Hepatocyte (in vitro differentiated cells): ENCODE measurements at regions not wholly inside any gene's neighbourhood (a gene's known extent, or its start where the extent isn't known, plus 50 kb on each side); places are given as distances from the start of the nearest gene placed in this dataset.
"Not testable (repeated sequence)": the region's sequence is repeated elsewhere in the genome, so short reads cannot be mapped to it uniquely, and the experiment has no call there.

Experiments used
- EZH2 ChIP-seq: fragments of 200-600 bp; sonication (generic); IDR thresholded peaks from 2 replicates; pipeline ENCODE4 v1.6.1; 2016; ENCODE audit warnings: antibody characterized with exemption, mild to moderate bottlenecking, borderline replicate concordance
- EZH2phosphoT487 ChIP-seq: fragments of 200-600 bp; sonication (generic); IDR thresholded peaks from one replicate; pipeline ENCODE4 v1.6.1; 2018; ENCODE audit warnings: antibody characterized with exemption, mild to moderate bottlenecking, low read depth, moderate library complexity; ENCODE audit not compliant: unreplicated experiment, severe bottlenecking
- TF ChIP-seq, protein P1 (sequence below): fragments of 200-600 bp; sonication (generic); IDR thresholded peaks from 2 replicates; pipeline ENCODE4 v1.5.1; 2016; ENCODE audit warnings: antibody characterized with exemption, mild to moderate bottlenecking; ENCODE audit not compliant: poor library complexity

DNA sequence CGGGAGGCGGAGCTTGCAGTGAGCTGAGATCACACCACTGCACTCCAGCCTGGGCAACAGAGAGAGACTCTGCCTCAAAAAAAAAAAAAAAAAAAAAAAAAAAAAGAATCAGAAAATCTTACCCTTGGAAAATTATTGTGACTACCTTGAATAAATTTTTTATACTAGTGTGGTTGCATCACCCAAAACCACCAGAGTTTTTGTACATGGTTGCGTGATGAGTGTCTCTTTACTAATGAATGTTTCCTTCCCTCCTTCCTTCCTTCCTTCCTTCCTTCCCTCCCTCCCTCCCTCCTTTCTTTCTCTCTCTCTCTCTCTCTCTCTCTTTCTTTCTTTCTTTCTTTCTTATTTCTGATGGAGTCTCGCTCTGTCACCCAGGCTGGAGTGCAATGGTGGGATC is 653.4 kb downstream of the ETS1 start:
- TF ChIP-seq, protein P1, sequence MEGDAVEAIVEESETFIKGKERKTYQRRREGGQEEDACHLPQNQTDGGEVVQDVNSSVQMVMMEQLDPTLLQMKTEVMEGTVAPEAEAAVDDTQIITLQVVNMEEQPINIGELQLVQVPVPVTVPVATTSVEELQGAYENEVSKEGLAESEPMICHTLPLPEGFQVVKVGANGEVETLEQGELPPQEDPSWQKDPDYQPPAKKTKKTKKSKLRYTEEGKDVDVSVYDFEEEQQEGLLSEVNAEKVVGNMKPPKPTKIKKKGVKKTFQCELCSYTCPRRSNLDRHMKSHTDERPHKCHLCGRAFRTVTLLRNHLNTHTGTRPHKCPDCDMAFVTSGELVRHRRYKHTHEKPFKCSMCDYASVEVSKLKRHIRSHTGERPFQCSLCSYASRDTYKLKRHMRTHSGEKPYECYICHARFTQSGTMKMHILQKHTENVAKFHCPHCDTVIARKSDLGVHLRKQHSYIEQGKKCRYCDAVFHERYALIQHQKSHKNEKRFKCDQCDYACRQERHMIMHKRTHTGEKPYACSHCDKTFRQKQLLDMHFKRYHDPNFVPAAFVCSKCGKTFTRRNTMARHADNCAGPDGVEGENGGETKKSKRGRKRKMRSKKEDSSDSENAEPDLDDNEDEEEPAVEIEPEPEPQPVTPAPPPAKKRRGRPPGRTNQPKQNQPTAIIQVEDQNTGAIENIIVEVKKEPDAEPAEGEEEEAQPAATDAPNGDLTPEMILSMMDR, result not testable (repeated sequence)
- TF ChIP-seq EZH2, EZH2phosphoT487: not testable (repeated sequence)
